ENCODE measurements at regions not wholly inside any gene's neighbourhood (a gene's known extent, or its start where the extent isn't known, plus 50 kb on each side); places are given as distances from the start of the nearest gene placed in this dataset.

DNA sequence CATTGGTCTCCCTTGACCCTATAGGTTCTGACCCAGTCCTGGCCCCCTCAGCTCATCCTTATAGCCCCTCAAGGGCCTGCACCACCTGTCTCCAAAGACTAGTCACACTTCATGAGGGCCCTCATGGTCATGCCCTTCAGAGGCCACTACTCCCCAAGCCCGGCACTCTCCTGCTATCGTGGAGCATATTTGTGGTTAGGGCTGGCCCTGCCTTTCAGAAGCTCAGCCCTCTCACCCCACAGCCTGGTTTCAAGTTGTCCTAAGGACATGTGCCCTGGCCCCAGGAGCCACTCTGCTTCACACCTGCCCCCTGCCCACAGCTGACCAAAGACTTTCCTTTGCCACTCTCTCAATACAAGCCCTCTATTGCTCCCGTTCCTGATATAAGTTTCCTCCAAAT is 60.3 kb upstream of the LBX1 start:
- peaks cover 0 to 12% of the 10 kb centered on the region in 2 donors for H3K27me3 ChIP-seq
- no peaks in the 10 kb centered on the region for H3K9me3 ChIP-seq
- H3K27ac ChIP-seq: no peak overlapping the region
- H3K36me3 ChIP-seq: no peaks in the 10 kb centered on the region
- peaks cover 0 to 23% of the 10 kb centered on the region in 2 donors for H3K4me1 ChIP-seq
- H3K4me3 ChIP-seq: no peak overlapping the region
- TF ChIP-seq, protein P1, sequence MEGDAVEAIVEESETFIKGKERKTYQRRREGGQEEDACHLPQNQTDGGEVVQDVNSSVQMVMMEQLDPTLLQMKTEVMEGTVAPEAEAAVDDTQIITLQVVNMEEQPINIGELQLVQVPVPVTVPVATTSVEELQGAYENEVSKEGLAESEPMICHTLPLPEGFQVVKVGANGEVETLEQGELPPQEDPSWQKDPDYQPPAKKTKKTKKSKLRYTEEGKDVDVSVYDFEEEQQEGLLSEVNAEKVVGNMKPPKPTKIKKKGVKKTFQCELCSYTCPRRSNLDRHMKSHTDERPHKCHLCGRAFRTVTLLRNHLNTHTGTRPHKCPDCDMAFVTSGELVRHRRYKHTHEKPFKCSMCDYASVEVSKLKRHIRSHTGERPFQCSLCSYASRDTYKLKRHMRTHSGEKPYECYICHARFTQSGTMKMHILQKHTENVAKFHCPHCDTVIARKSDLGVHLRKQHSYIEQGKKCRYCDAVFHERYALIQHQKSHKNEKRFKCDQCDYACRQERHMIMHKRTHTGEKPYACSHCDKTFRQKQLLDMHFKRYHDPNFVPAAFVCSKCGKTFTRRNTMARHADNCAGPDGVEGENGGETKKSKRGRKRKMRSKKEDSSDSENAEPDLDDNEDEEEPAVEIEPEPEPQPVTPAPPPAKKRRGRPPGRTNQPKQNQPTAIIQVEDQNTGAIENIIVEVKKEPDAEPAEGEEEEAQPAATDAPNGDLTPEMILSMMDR (IDR thresholded peaks at IDR 0.05): no peak
- no peak for DNase-seq (ENCODE audit: low spot score)

DNA sequence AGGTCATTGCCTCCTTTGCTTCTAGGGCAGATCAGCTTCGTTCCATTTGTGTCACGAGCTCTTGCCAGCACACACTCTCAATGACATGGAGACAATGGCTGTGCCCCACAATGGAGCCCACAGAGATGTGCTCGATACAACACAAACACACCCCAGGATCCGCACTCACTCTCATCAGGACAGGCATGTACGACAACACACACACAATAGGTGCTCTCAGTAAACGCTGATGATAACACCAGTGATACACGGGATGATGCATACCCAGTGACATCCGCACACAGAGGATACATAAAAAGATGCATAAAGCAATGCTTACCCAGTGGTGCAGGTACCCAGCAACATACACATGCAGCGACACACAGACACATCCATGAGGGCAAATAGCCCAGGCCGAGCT is 61.2 kb upstream of the LBX1 start:
- Histone ChIP-seq H3K9me3 (no peaks in the 10 kb centered on the region), H3K27ac (no peak overlapping the region), H3K36me3 (no peaks in the 10 kb centered on the region), H3K27me3 (peaks cover 0 to 4% of the 10 kb centered on the region in 2 donors), H3K4me3 (no peak overlapping the region), H3K4me1 (peaks cover 0 to 20% of the 10 kb centered on the region in 2 donors)
- no peak for DNase-seq (ENCODE audit: low spot score)
- TF ChIP-seq, protein P1 (IDR thresholded peaks at IDR 0.05): no peak

DNA sequence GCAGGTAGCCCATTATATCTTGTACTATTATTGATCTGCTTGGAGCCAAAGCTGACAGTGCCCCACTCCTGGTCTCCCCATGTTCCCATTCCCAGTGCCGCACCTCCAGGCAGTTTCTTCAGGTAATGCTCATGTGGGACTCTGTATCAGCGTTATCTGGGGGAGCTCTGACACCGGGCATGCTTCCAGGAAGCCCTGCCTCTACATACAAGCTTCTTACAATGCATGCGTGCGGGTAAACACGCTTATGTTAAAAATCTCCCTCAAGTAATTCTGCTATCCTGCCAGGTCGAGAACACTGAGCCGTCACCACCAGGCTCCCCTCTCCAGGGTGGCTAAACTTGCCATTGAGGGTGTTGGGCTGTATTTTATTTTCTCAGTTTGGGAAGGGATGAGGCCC is 61.6 kb upstream of the LBX1 start:
- Histone ChIP-seq H3K4me3 (peak overlapping the region in 1 of 2 donors; percentile 67), H3K9me3 (no peaks in the 10 kb centered on the region), H3K27ac (no peak overlapping the region), H3K27me3 (no peaks in the 10 kb centered on the region), H3K36me3 (no peaks in the 10 kb centered on the region), H3K4me1 (peaks cover 0 to 20% of the 10 kb centered on the region in 2 donors)
- DNase-seq (ENCODE audit: low spot score): no peak
- TF ChIP-seq, protein P1 (IDR thresholded peaks at IDR 0.05): no peak

DNA sequence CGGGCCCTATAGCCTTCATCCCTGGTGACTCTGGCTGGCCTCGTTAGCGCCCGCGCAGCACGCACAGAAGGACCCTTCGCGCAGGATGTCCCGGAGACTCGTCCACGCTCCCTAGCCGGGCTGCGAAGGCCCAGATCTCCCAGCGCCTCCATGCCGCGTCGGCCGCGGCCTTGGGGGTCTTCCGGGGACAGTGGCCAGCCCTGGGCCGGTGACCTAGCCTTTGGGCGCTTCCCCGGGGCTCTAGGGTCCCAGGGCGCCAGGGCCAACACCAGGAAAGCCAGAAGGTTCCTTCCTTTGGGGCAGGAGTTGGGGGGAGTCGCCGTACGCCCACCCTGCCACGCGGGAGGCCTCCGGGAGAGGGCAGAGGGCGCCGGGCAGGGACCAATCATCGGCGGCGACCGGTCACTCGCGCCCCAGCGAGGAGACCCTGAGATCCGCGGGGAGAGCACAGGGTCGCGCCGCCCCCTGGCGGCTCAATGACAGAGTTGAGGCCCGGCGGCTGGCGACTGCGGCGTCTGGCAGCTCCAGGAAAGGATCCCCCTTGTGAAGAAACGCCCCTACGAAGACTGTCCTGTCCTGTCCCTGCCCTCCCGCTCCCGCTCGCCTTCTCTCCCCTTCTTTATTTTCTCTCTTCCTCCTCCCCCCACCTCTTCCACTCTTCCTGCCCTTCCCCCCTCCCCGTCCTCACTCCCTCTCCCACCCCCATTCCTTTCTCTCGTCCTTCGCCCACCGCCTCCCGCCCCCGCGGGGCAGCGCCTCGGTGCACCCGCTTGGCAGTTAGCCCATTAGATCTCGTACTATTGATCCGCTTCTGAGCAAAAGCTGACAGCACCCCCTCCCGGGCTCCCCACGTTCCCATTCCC is 62.3 kb upstream of the LBX1 start:
- Histone ChIP-seq H3K4me1 (peaks cover 0 to 20% of the 10 kb centered on the region in 2 donors), H3K27me3 (no peaks in the 10 kb centered on the region), H3K27ac (peak overlapping the region; percentile 77 to 84), H3K4me3 (peak overlapping the region; percentile 53 to 67), H3K36me3 (no peaks in the 10 kb centered on the region), H3K9me3 (no peaks in the 10 kb centered on the region)
- DNase-seq (ENCODE audit: low spot score): no peak
- TF ChIP-seq, protein P1 (IDR thresholded peaks at IDR 0.05): peak; percentile 54 to 83

DNA sequence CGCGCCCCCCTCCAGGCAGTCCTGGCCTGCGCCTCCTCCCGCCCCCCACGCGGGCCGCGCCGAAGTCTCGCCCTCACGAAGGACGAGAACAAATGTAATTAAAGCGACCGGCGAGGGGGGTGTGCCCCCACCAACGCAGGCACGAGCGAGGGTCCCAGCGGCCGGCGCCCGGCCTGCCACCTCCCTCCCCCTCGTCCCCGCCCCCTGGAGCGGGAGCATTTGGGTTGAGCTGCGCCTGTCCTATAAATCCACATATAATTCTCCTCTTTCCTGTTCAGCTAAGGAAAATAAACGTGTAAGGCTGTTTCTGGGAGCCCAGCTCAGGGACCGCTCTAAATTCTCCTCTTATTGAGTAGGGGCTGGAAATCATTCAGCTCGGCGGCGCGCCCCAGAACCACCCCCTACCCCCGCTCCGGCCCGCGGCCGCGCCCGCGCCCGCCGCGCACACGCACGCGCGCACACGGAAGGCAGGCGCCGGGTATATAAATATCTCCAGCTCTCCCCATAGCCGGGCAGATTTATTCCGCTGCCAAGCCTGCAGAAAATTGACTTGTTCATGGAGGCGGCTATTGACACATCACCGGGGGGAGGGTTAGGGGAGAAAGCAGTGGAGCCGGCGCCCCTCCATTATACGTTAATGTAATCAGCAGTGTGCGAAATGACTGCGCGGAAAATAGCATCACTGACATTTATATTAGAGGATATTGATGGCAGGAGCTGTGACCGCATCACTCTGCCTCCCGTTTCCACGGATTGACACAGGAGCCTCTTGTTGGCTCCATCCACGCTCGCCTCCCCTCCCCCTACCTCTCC is 61.6 kb upstream of the BTRC start:
- Histone ChIP-seq H3K27ac (peak overlapping the region; percentile 77 to 84), H3K4me1 (peaks cover 0 to 20% of the 10 kb centered on the region in 2 donors), H3K27me3 (no peaks in the 10 kb centered on the region), H3K36me3 (no peaks in the 10 kb centered on the region), H3K9me3 (no peaks in the 10 kb centered on the region), H3K4me3 (peak overlapping the region; percentile 53 to 67)
- no peak for DNase-seq (ENCODE audit: low spot score)
- TF ChIP-seq, protein P1 (IDR thresholded peaks at IDR 0.05): no peak
